GM23338 (cell line): ENCODE measurements at regions not wholly inside any gene's neighbourhood (a gene's known extent, or its start where the extent isn't known, plus 50 kb on each side); places are given as distances from the start of the nearest gene placed in this dataset.

Experiments used
- ATAC-seq: fragments of 200-7000 bp; cut with Tn5 transposase; 3 replicates; pipeline ENCODE4 v1.9.1; 2020
- DNase-seq: peaks from one replicate; pipeline ENCODE4 v3.0.0-alpha.2; 2015; ENCODE audit warnings: low spot score
- H2AFZ ChIP-seq: fragments of 200-600 bp; sonication (generic); 2 replicates; pipeline ENCODE4 v1.8.0; 2016; ENCODE audit warnings: antibody characterized with exemption, mild to moderate bottlenecking, moderate library complexity
- H3F3A ChIP-seq: fragments of 200-600 bp; sonication (generic); replicated peaks from 2 replicates; pipeline ENCODE4 v1.8.0; 2017; ENCODE audit warnings: antibody characterized with exemption, mixed run types, low read depth
- H3K27ac ChIP-seq: fragments of 200-600 bp; sonication (generic); 2 replicates; pipeline ENCODE4 v1.6.1; 2016; ENCODE audit warnings: low read depth
- H3K27me3 ChIP-seq: fragments of 200-600 bp; sonication (generic); 2 replicates; pipeline ENCODE4 v1.8.0; 2016; ENCODE audit warnings: mild to moderate bottlenecking, mixed run types, moderate library complexity; ENCODE audit not compliant: insufficient read depth
- H3K36me3 ChIP-seq: fragments of 200-600 bp; sonication (generic); 2 replicates; pipeline ENCODE4 v1.8.0; 2016; ENCODE audit warnings: mild to moderate bottlenecking; ENCODE audit not compliant: insufficient read depth
- H3K4me1 ChIP-seq: fragments of 200-600 bp; sonication (generic); 2 replicates; pipeline ENCODE4 v1.8.0; 2016; ENCODE audit warnings: mild to moderate bottlenecking, moderate library complexity; ENCODE audit not compliant: insufficient read depth
- H3K4me2 ChIP-seq: fragments of 200-600 bp; sonication (generic); 2 replicates; pipeline ENCODE4 v1.7.1; 2017; ENCODE audit warnings: mixed run types
- H3K4me3 ChIP-seq: fragments of 200-600 bp; sonication (generic); 2 replicates; pipeline ENCODE4 v1.6.1; 2016; ENCODE audit warnings: mixed run types
- H3K79me2 ChIP-seq: fragments of 200-600 bp; sonication (generic); replicated peaks from 2 replicates; pipeline ENCODE4 v1.8.0; 2017; ENCODE audit warnings: mild to moderate bottlenecking; ENCODE audit not compliant: insufficient read depth
- H3K9me2 ChIP-seq: fragments of 200-600 bp; sonication (generic); 2 replicates; pipeline ENCODE4 v1.8.0; 2017; ENCODE audit not compliant: insufficient read depth
- H4K20me1 ChIP-seq: fragments of 200-600 bp; sonication (generic); replicated peaks from 2 replicates; pipeline ENCODE4 v1.8.0; 2017; ENCODE audit warnings: mild to moderate bottlenecking; ENCODE audit not compliant: insufficient read depth
- H3K27ac Mint-ChIP-seq: 2 replicates; pipeline ENCODE4 v1.8.0; 2020; ENCODE audit warnings: inconsistent platforms, mild to moderate bottlenecking, moderate library complexity, mixed read lengths
- H3K27me3 Mint-ChIP-seq: 3 replicates; pipeline ENCODE4 v1.8.0; 2022; ENCODE audit warnings: low read depth, mild to moderate bottlenecking, moderate library complexity, mixed read lengths, inconsistent platforms; ENCODE audit not compliant: insufficient read depth, poor library complexity
- H3K36me3 Mint-ChIP-seq: 3 replicates; pipeline ENCODE4 v1.8.0; 2021; ENCODE audit warnings: low read depth, mild to moderate bottlenecking, inconsistent platforms, moderate library complexity, mixed read lengths
- H3K4me1 Mint-ChIP-seq: 3 replicates; pipeline ENCODE4 v1.8.0; 2020; ENCODE audit warnings: mild to moderate bottlenecking, inconsistent platforms, mixed read lengths
- H3K4me3 Mint-ChIP-seq: 3 replicates; pipeline ENCODE4 v1.8.0; 2021; ENCODE audit warnings: moderate library complexity, mild to moderate bottlenecking, inconsistent platforms, mixed read lengths
- H3K9me3 Mint-ChIP-seq: 3 replicates; pipeline ENCODE4 v1.8.0; 2020; ENCODE audit warnings: moderate library complexity, mild to moderate bottlenecking, inconsistent platforms, mixed read lengths
- CREB1 ChIP-seq: fragments of 250-450 bp; sonication (Bioruptor Pico); IDR thresholded peaks from 2 replicates; pipeline ENCODE4 v1.5.0; 2020; ENCODE audit warnings: low read depth, mild to moderate bottlenecking, moderate library complexity
- EZH2 ChIP-seq: fragments of 200-600 bp; sonication (generic); IDR thresholded peaks from one replicate; pipeline ENCODE4 v1.8.0; 2017; ENCODE audit warnings: antibody characterized with exemption, mild to moderate bottlenecking, low read depth; ENCODE audit not compliant: unreplicated experiment
- EZH2phosphoT487 ChIP-seq: fragments of 200-600 bp; sonication (generic); IDR thresholded peaks from one replicate; pipeline ENCODE4 v1.8.1; 2018; ENCODE audit warnings: antibody characterized with exemption; ENCODE audit not compliant: unreplicated experiment
- JUNB ChIP-seq: IDR thresholded peaks from one replicate; pipeline ENCODE4 v1.6.1; 2016; ENCODE audit warnings: antibody characterized with exemption; ENCODE audit not compliant: unreplicated experiment
- NANOG ChIP-seq: IDR thresholded peaks from 2 replicates; pipeline ENCODE4 v1.6.1; 2016; ENCODE audit warnings: antibody characterized with exemption, borderline replicate concordance
- POLR2AphosphoS5 ChIP-seq: IDR thresholded peaks from 2 replicates; pipeline ENCODE4 v1.6.1; 2016; ENCODE audit warnings: antibody characterized with exemption, low read depth
- STAT1 ChIP-seq: IDR thresholded peaks from one replicate; pipeline ENCODE4 v1.6.1; 2016; ENCODE audit warnings: antibody characterized with exemption; ENCODE audit not compliant: unreplicated experiment
- ZNF114 ChIP-seq: fragments of 250-450 bp; sonication (Bioruptor Pico); IDR thresholded peaks from 2 replicates; pipeline ENCODE4 v1.5.0; 2020; ENCODE audit warnings: mild to moderate bottlenecking, moderate library complexity
- ZNF331 ChIP-seq: fragments of 250-450 bp; sonication (Bioruptor Pico); IDR thresholded peaks from 2 replicates; pipeline ENCODE4 v1.5.0; 2020; ENCODE audit warnings: low read depth, mild to moderate bottlenecking, moderate library complexity
- TF ChIP-seq, protein P1 (sequence below): IDR thresholded peaks from one replicate; pipeline ENCODE4 v1.6.1; 2018; ENCODE audit warnings: antibody characterized with exemption; ENCODE audit not compliant: unreplicated experiment
- TF ChIP-seq, protein P2 (sequence below): fragments of 250-450 bp; sonication (Bioruptor Pico); IDR thresholded peaks from 2 replicates; pipeline ENCODE4 v1.5.0; 2020; ENCODE audit warnings: mild to moderate bottlenecking, moderate library complexity
- TF ChIP-seq, protein P3 (sequence below), 2 experiments: fragments of 200-600 bp in 1 of 2; sonication (generic) in 1 of 2; conservative IDR thresholded peaks; 2 replicates each; pipeline versions ENCODE4 v1.5.1 to v1.6.1; 2016 to 2017; ENCODE audit warnings: antibody characterized with exemption in 2 of 2, low read depth in 2 of 2, mild to moderate bottlenecking in 2 of 2, moderate library complexity in 1 of 2
- TF ChIP-seq, protein P4 (sequence below): IDR thresholded peaks from 2 replicates; pipeline ENCODE4 v1.6.1; 2016; ENCODE audit warnings: antibody characterized with exemption

DNA sequence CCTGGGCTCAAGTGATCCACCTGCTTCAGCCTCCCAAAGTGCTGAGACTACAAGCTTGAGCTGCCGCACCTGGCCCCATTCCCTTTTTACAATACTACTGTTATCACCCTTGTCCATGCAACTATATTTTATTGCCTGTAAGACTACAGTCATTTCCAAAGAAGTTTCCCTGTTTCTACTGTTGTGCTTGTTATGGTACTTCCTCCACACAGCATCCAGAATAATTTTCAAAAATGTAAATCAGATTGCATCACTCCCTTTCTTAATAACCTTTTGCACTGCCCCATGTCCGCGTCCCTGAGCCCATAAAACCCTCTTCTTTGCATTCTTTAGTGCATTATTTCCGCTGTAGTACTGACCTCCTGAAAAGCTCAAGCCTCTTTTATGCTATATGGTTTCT, 128.9 kb upstream of the AKIRIN2 start:
- DNase-seq (no peak), ATAC-seq (no peak)
- Mint-ChIP-seq H3K27me3 (no peaks in the 10 kb centered on the region), H3K36me3 (no peaks in the 10 kb centered on the region; the same call in 2 of the 3 replicates), H3K4me1 (no peaks in the 10 kb centered on the region), H3K4me3 (no peak overlapping the region), H3K9me3 (no peaks in the 10 kb centered on the region), H3K27ac (no peak overlapping the region)
- H3K36me3 ChIP-seq = no peaks in the 10 kb centered on the region
- H3K4me2 ChIP-seq = no peak overlapping the region
- no peaks in the 10 kb centered on the region for H3K4me1 ChIP-seq
- peaks cover 5% of the 10 kb centered on the region; the same call in 1 of the 2 replicates for H3K9me2 ChIP-seq
- no peaks in the 10 kb centered on the region for H3K27me3 ChIP-seq
- H3K79me2 ChIP-seq = no peaks in the 10 kb centered on the region
- H4K20me1 ChIP-seq = no peaks in the 10 kb centered on the region
- H3F3A ChIP-seq = no peaks in the 10 kb centered on the region
- no peak overlapping the region for H3K27ac ChIP-seq
- H2AFZ ChIP-seq = no peak overlapping the region
- TF ChIP-seq JUNB (no peak), POLR2AphosphoS5 (no peak), EZH2phosphoT487 (no peak), STAT1 (no peak), EZH2 (no peak), NANOG (no peak), ZNF331 (no peak), ZNF114 (no peak), CREB1 (CRISPR knock-in tag) (no peak)
- TF ChIP-seq, protein P1, sequence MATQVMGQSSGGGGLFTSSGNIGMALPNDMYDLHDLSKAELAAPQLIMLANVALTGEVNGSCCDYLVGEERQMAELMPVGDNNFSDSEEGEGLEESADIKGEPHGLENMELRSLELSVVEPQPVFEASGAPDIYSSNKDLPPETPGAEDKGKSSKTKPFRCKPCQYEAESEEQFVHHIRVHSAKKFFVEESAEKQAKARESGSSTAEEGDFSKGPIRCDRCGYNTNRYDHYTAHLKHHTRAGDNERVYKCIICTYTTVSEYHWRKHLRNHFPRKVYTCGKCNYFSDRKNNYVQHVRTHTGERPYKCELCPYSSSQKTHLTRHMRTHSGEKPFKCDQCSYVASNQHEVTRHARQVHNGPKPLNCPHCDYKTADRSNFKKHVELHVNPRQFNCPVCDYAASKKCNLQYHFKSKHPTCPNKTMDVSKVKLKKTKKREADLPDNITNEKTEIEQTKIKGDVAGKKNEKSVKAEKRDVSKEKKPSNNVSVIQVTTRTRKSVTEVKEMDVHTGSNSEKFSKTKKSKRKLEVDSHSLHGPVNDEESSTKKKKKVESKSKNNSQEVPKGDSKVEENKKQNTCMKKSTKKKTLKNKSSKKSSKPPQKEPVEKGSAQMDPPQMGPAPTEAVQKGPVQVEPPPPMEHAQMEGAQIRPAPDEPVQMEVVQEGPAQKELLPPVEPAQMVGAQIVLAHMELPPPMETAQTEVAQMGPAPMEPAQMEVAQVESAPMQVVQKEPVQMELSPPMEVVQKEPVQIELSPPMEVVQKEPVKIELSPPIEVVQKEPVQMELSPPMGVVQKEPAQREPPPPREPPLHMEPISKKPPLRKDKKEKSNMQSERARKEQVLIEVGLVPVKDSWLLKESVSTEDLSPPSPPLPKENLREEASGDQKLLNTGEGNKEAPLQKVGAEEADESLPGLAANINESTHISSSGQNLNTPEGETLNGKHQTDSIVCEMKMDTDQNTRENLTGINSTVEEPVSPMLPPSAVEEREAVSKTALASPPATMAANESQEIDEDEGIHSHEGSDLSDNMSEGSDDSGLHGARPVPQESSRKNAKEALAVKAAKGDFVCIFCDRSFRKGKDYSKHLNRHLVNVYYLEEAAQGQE = no peak
- TF ChIP-seq, protein P2, sequence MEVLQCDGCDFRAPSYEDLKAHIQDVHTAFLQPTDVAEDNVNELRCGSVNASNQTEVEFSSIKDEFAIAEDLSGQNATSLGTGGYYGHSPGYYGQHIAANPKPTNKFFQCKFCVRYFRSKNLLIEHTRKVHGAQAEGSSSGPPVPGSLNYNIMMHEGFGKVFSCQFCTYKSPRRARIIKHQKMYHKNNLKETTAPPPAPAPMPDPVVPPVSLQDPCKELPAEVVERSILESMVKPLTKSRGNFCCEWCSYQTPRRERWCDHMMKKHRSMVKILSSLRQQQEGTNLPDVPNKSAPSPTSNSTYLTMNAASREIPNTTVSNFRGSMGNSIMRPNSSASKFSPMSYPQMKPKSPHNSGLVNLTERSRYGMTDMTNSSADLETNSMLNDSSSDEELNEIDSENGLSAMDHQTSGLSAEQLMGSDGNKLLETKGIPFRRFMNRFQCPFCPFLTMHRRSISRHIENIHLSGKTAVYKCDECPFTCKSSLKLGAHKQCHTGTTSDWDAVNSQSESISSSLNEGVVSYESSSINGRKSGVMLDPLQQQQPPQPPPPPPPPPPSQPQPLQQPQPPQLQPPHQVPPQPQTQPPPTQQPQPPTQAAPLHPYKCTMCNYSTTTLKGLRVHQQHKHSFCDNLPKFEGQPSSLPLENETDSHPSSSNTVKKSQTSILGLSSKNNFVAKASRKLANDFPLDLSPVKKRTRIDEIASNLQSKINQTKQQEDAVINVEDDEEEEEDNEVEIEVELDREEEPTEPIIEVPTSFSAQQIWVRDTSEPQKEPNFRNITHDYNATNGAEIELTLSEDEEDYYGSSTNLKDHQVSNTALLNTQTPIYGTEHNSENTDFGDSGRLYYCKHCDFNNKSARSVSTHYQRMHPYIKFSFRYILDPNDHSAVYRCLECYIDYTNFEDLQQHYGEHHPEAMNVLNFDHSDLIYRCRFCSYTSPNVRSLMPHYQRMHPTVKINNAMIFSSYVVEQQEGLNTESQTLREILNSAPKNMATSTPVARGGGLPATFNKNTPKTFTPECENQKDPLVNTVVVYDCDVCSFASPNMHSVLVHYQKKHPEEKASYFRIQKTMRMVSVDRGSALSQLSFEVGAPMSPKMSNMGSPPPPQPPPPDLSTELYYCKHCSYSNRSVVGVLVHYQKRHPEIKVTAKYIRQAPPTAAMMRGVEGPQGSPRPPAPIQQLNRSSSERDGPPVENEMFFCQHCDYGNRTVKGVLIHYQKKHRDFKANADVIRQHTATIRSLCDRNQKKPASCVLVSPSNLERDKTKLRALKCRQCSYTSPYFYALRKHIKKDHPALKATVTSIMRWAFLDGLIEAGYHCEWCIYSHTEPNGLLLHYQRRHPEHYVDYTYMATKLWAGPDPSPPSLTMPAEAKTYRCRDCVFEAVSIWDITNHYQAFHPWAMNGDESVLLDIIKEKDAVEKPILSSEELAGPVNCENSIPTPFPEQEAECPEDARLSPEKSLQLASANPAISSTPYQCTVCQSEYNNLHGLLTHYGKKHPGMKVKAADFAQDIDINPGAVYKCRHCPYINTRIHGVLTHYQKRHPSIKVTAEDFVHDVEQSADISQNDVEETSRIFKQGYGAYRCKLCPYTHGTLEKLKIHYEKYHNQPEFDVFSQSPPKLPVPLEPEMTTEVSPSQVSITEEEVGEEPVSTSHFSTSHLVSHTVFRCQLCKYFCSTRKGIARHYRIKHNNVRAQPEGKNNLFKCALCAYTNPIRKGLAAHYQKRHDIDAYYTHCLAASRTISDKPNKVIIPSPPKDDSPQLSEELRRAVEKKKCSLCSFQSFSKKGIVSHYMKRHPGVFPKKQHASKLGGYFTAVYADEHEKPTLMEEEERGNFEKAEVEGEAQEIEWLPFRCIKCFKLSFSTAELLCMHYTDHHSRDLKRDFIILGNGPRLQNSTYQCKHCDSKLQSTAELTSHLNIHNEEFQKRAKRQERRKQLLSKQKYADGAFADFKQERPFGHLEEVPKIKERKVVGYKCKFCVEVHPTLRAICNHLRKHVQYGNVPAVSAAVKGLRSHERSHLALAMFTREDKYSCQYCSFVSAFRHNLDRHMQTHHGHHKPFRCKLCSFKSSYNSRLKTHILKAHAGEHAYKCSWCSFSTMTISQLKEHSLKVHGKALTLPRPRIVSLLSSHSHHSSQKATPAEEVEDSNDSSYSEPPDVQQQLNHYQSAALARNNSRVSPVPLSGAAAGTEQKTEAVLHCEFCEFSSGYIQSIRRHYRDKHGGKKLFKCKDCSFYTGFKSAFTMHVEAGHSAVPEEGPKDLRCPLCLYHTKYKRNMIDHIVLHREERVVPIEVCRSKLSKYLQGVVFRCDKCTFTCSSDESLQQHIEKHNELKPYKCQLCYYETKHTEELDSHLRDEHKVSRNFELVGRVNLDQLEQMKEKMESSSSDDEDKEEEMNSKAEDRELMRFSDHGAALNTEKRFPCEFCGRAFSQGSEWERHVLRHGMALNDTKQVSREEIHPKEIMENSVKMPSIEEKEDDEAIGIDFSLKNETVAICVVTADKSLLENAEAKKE = no peak
- TF ChIP-seq, protein P3, sequence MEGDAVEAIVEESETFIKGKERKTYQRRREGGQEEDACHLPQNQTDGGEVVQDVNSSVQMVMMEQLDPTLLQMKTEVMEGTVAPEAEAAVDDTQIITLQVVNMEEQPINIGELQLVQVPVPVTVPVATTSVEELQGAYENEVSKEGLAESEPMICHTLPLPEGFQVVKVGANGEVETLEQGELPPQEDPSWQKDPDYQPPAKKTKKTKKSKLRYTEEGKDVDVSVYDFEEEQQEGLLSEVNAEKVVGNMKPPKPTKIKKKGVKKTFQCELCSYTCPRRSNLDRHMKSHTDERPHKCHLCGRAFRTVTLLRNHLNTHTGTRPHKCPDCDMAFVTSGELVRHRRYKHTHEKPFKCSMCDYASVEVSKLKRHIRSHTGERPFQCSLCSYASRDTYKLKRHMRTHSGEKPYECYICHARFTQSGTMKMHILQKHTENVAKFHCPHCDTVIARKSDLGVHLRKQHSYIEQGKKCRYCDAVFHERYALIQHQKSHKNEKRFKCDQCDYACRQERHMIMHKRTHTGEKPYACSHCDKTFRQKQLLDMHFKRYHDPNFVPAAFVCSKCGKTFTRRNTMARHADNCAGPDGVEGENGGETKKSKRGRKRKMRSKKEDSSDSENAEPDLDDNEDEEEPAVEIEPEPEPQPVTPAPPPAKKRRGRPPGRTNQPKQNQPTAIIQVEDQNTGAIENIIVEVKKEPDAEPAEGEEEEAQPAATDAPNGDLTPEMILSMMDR (conservative IDR thresholded peaks at IDR 0.05; ENCODE audit: low read depth in 2 of 2) = no peak
- TF ChIP-seq, protein P4, sequence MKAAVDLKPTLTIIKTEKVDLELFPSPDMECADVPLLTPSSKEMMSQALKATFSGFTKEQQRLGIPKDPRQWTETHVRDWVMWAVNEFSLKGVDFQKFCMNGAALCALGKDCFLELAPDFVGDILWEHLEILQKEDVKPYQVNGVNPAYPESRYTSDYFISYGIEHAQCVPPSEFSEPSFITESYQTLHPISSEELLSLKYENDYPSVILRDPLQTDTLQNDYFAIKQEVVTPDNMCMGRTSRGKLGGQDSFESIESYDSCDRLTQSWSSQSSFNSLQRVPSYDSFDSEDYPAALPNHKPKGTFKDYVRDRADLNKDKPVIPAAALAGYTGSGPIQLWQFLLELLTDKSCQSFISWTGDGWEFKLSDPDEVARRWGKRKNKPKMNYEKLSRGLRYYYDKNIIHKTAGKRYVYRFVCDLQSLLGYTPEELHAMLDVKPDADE = no peak
- no peak overlapping the region for H3K4me3 ChIP-seq
